IMR-90 (cell line): ENCODE measurements at regions not wholly inside any gene's neighbourhood (a gene's known extent, or its start where the extent isn't known, plus 50 kb on each side); places are given as distances from the start of the nearest gene placed in this dataset.

Source experiments
- ATAC-seq: fragments of 200-7000 bp; cut with Tn5 transposase; 2 replicates; pipeline ENCODE4 v1.9.1; 2020; ENCODE audit warnings: low read depth, mild to moderate bottlenecking, moderate library complexity
- BruUV-seq: library from RNA; stranded (reverse); fragments of 400-500 nt; replicated peaks from 2 replicates; lab custom pipeline; 2021; lab: Mats Ljungman, UMichigan
- CTCF ChIA-PET: fragments of 300-600 bp; formaldehyde crosslinking; extraction: SDS; loops from one replicate; lab custom pipeline; 2021; ENCODE audit warnings: antibody characterized with exemption; lab: Yijun Ruan, JAX
- POLR2A ChIA-PET: fragments of 300-600 bp; sonication (Branson Sonifier 250); formaldehyde crosslinking; loops from one replicate; lab custom pipeline; 2022; ENCODE audit warnings: antibody characterized with exemption; ENCODE audit not compliant: unreplicated experiment; lab: Charles Lee
- DNase-seq: peaks from one replicate; pipeline ENCODE4 v3.0.0; 2013
- H2AFZ ChIP-seq: replicated peaks from 2 replicates; pipeline ENCODE3; 2013; ENCODE audit warnings: low read length, mild to moderate bottlenecking; ENCODE audit not compliant: poor library complexity
- H2AK5ac ChIP-seq: 2 replicates; pipeline ENCODE4 v1.6.1; 2013; ENCODE audit warnings: low read depth, low read length, inconsistent platforms
- H2AK9ac ChIP-seq: replicated peaks from 2 replicates; pipeline ENCODE3; 2013; ENCODE audit warnings: mild to moderate bottlenecking, low read depth, low read length, moderate library complexity; ENCODE audit not compliant: poor library complexity
- H2BK120ac ChIP-seq: 2 replicates; pipeline ENCODE4 v1.6.1; 2013; ENCODE audit warnings: low read depth, low read length, inconsistent platforms
- H2BK15ac ChIP-seq: 3 replicates; pipeline ENCODE4 v1.6.1; 2013; ENCODE audit warnings: low read depth, low read length, inconsistent platforms
- H2BK20ac ChIP-seq: 2 replicates; pipeline ENCODE4 v1.6.1; 2013; ENCODE audit warnings: low read depth, mild to moderate bottlenecking, inconsistent platforms, low read length, moderate library complexity
- H2BK5ac ChIP-seq: 2 replicates; pipeline ENCODE4 v1.6.1; 2013; ENCODE audit warnings: mild to moderate bottlenecking, low read depth, low read length, inconsistent platforms; ENCODE audit not compliant: poor library complexity, severe bottlenecking
- H3K14ac ChIP-seq: replicated peaks from 2 replicates; pipeline ENCODE4 v1.6.1; 2013; ENCODE audit warnings: low read depth, low read length, inconsistent platforms
- H3K18ac ChIP-seq: 2 replicates; pipeline ENCODE4 v1.6.1; 2013; ENCODE audit warnings: low read depth, low read length, control low read depth
- H3K23ac ChIP-seq: 2 replicates; pipeline ENCODE4 v1.6.1; 2013; ENCODE audit warnings: low read depth, low read length, inconsistent platforms
- H3K27ac ChIP-seq: 2 replicates; pipeline ENCODE4 v1.5.1; 2013; ENCODE audit warnings: mild to moderate bottlenecking, control low read depth, low read length; ENCODE audit not compliant: insufficient read depth
- H3K27me3 ChIP-seq: 2 replicates; pipeline ENCODE4 v1.6.1; 2013; ENCODE audit warnings: low read length; ENCODE audit not compliant: control insufficient read depth, insufficient read depth
- H3K36me3 ChIP-seq: 2 replicates; pipeline ENCODE4 v1.6.1; 2013; ENCODE audit warnings: low read length, mixed read lengths; ENCODE audit not compliant: control insufficient read depth, insufficient read depth
- H3K4ac ChIP-seq: 2 replicates; pipeline ENCODE4 v1.6.1; 2013; ENCODE audit warnings: low read depth, low read length, inconsistent platforms
- H3K4me1 ChIP-seq: 2 replicates; pipeline ENCODE4 v1.6.1; 2013; ENCODE audit warnings: low read length, mixed read lengths; ENCODE audit not compliant: control insufficient read depth, insufficient read depth
- H3K4me2 ChIP-seq: 2 replicates; pipeline ENCODE4 v1.6.1; 2013; ENCODE audit warnings: low read depth, mild to moderate bottlenecking, control low read depth, low read length, moderate library complexity
- H3K4me3 ChIP-seq: 2 replicates; pipeline ENCODE4 v1.5.1; 2013; ENCODE audit warnings: low read depth, mild to moderate bottlenecking, control low read depth, low read length, moderate library complexity; ENCODE audit not compliant: insufficient read depth
- H3K56ac ChIP-seq: 2 replicates; pipeline ENCODE4 v1.6.1; 2013; ENCODE audit warnings: low read length, inconsistent platforms; ENCODE audit not compliant: insufficient read depth; ENCODE audit errors: extremely low read depth
- H3K79me1 ChIP-seq, 2 experiments: 2 replicates each; pipeline ENCODE4 v1.6.1; 2013; ENCODE audit warnings: low read length in 2 of 2, inconsistent platforms in 1 of 2, low read depth in 1 of 2
- H3K9ac ChIP-seq: 2 replicates; pipeline ENCODE4 v1.6.1; 2013; ENCODE audit warnings: low read depth, low read length, control low read depth
- H3K9me1 ChIP-seq: 2 replicates; pipeline ENCODE4 v1.6.1; 2013; ENCODE audit warnings: low read length, inconsistent platforms; ENCODE audit not compliant: insufficient read depth
- H3K9me3 ChIP-seq: 2 replicates; pipeline ENCODE4 v1.6.1; 2013; ENCODE audit warnings: low read length; ENCODE audit not compliant: control insufficient read depth, insufficient read depth
- H4K20me1 ChIP-seq: 2 replicates; pipeline ENCODE4 v1.6.1; 2013; ENCODE audit warnings: low read length, inconsistent platforms; ENCODE audit not compliant: insufficient read depth
- H4K5ac ChIP-seq: 2 replicates; pipeline ENCODE4 v1.6.1; 2013; ENCODE audit warnings: mild to moderate bottlenecking, low read depth, low read length, control low read depth
- H4K8ac ChIP-seq, 2 experiments: 2 replicates each; pipeline ENCODE4 v1.6.1; 2013; ENCODE audit warnings: low read depth in 2 of 2, low read length in 2 of 2, control low read depth in 1 of 2, inconsistent platforms in 1 of 2
- H4K91ac ChIP-seq: 2 replicates; pipeline ENCODE4 v1.6.1; 2013; ENCODE audit warnings: low read depth, low read length, inconsistent platforms; ENCODE audit not compliant: insufficient read depth
- BHLHE40 ChIP-seq: fragments of 150-350 bp; IDR thresholded peaks from 2 replicates; pipeline ENCODE4 v1.6.1; 2016; ENCODE audit warnings: mild to moderate bottlenecking, low read depth, low read length
- CEBPB ChIP-seq: IDR thresholded peaks from 2 replicates; pipeline ENCODE4 v1.6.1; 2012; ENCODE audit warnings: low read depth, low read length, improper control_type of control experiment
- CHD1 ChIP-seq: IDR thresholded peaks from 2 replicates; pipeline ENCODE4 v1.6.1; 2012; ENCODE audit warnings: low read depth, low read length, improper control_type of control experiment
- CTCF ChIP-seq: conservative IDR thresholded peaks from 2 replicates; pipeline ENCODE4 v1.5.1; 2012; ENCODE audit warnings: mild to moderate bottlenecking, low read depth, low read length, improper control_type of control experiment
- ELK1 ChIP-seq: fragments of 150-350 bp; IDR thresholded peaks from 2 replicates; pipeline ENCODE4 v1.6.1; 2016; ENCODE audit warnings: low read depth, mild to moderate bottlenecking, low read length, moderate library complexity, borderline replicate concordance
- FOS ChIP-seq: fragments of 150-350 bp; IDR thresholded peaks from 2 replicates; pipeline ENCODE4 v1.6.1; 2016; ENCODE audit warnings: low read depth, low read length
- MAFK ChIP-seq: IDR thresholded peaks from 2 replicates; pipeline ENCODE4 v1.6.1; 2012; ENCODE audit warnings: low read depth, low read length, improper control_type of control experiment
- MAZ ChIP-seq: IDR thresholded peaks from 2 replicates; pipeline ENCODE4 v1.6.1; 2012; ENCODE audit warnings: low read depth, mild to moderate bottlenecking, low read length, improper control_type of control experiment, moderate library complexity, borderline replicate concordance
- MXI1 ChIP-seq: IDR thresholded peaks from 2 replicates; pipeline ENCODE4 v1.6.1; 2012; ENCODE audit warnings: low read depth, mild to moderate bottlenecking, low read length, moderate library complexity, borderline replicate concordance
- NFE2L2 ChIP-seq: fragments of 150-350 bp; IDR thresholded peaks from 2 replicates; pipeline ENCODE4 v1.6.1; 2016; ENCODE audit warnings: low read depth, mild to moderate bottlenecking, low read length
- POLR2A ChIP-seq: IDR thresholded peaks from 2 replicates; pipeline ENCODE4 v1.6.1; 2012; ENCODE audit warnings: mild to moderate bottlenecking, low read depth, low read length
- RAD21 ChIP-seq: IDR thresholded peaks from 2 replicates; pipeline ENCODE4 v1.6.1; 2012; ENCODE audit warnings: low read length, improper control_type of control experiment
- RCOR1 ChIP-seq: IDR thresholded peaks from 2 replicates; pipeline ENCODE4 v1.6.1; 2012; ENCODE audit warnings: mild to moderate bottlenecking, low read length, improper control_type of control experiment; ENCODE audit not compliant: insufficient replicate concordance
- RFX5 ChIP-seq: IDR thresholded peaks from 2 replicates; pipeline ENCODE4 v1.8.0; 2012; ENCODE audit warnings: low read depth, mild to moderate bottlenecking, low read length, moderate library complexity
- SMC3 ChIP-seq: fragments of 150-350 bp; IDR thresholded peaks from 2 replicates; pipeline ENCODE4 v1.6.1; 2016; ENCODE audit warnings: low read depth, mild to moderate bottlenecking, antibody characterized with exemption, low read length, moderate library complexity
- USF2 ChIP-seq: fragments of 150-350 bp; IDR thresholded peaks from 2 replicates; pipeline ENCODE4 v1.6.1; 2017; ENCODE audit warnings: mild to moderate bottlenecking, antibody characterized with exemption, low read length, low read depth
- dilution Hi-C: fragments of 300-500 bp; cut with HindIII; formaldehyde crosslinking; loops from one replicate; pipeline ENCODE4 v1.14.3; 2018; ENCODE audit warnings: low sequenced_read_pairs; ENCODE audit not compliant: unreplicated experiment
- in situ Hi-C: fragments of 300-500 bp; cut with MboI; formaldehyde crosslinking; loops from 3 replicates; pipeline ENCODE4 v1.14.3; 2019; ENCODE audit warnings: low sequenced_read_pairs, inconsistent platforms, mixed read lengths
- intact Hi-C: fragments of 100-400 bp; cut with micrococcal nuclease; formaldehyde crosslinking; loops from 2 replicates; pipeline ENCODE4 v1.10.0; 2022

- Histone ChIP-seq H3K18ac (no peak overlapping the region), H3K9me1 (no peaks in the 10 kb centered on the region), H3K27ac (no peak overlapping the region), H3K4ac (no peak overlapping the region), H3K14ac (no peak overlapping the region), H3K36me3 (no peaks in the 10 kb centered on the region), H2BK5ac (no peak overlapping the region), H2BK20ac (no peak overlapping the region), H3K4me1 (peaks cover 3% of the 10 kb centered on the region; the same call in 1 of the 2 replicates), H2AK9ac (no peak overlapping the region), H2BK120ac (no peak overlapping the region), H3K4me2 (no peak overlapping the region), H2AK5ac (no peak overlapping the region), H3K23ac (no peak overlapping the region), H3K56ac (no peak overlapping the region), H2BK15ac (no peak overlapping the region), H4K5ac (no peak overlapping the region), H4K20me1 (no peaks in the 10 kb centered on the region), H3K9ac (no peak overlapping the region), H4K8ac (no peak overlapping the region), H2AFZ (no peak overlapping the region), H3K27me3 (no peaks in the 10 kb centered on the region), H4K91ac (no peak overlapping the region), H3K9me3 (0 out of 2 replicates have a peak, but pooled peaks cover 2% of the 10 kb centered on the region), H3K4me3 (no peak overlapping the region), H3K79me1 (no peaks in the 10 kb centered on the region)
- intact Hi-C loops (no loop called here), dilution Hi-C loops (no loop called here), in situ Hi-C loops (no loop called here)
- ChIA-PET CTCF (no interaction called here), POLR2A (no interaction called here)
- no TSS peak for BruUV-seq
- no peak for DNase-seq
- TF ChIP-seq POLR2A (no peak), FOS (no peak), USF2 (no peak), MAFK (no peak), ELK1 (no peak), CEBPB (no peak), RFX5 (no peak), MXI1 (no peak), BHLHE40 (no peak), CHD1 (no peak), NFE2L2 (no peak), CTCF (no peak), RCOR1 (no peak), SMC3 (no peak), RAD21 (no peak), MAZ (no peak)
- ATAC-seq, result no peak
Measured at GRCh38 chr3:117848606-117849005, 1139.0 kb downstream of the TUSC7 start.
